Right lobe of liver (tissue), 6 donors: ENCODE measurements at regions not wholly inside any gene's neighbourhood (a gene's known extent, or its start where the extent isn't known, plus 50 kb on each side); places are given as distances from the start of the nearest gene placed in this dataset.

ENCODE experiments used
- ATAC-seq, 4 donors: fragments of 200-7000 bp; cut with Tn5 transposase; one replicate each; pipeline ENCODE4 v1.9.1; 2020; ENCODE audit warnings: mild to moderate bottlenecking in 4 of 4, moderate library complexity in 4 of 4
- DNase-seq, 3 donors: peaks; one replicate each; pipeline ENCODE4 v3.0.0-alpha.2; 2020
- H3K27ac ChIP-seq, 3 donors: fragments of 200-600 bp; one replicate each; pipeline ENCODE4 v1.8.0; 2022
- H3K27me3 ChIP-seq, 2 donors: fragments of 200-600 bp; one replicate each; pipeline ENCODE4 v1.8.0; 2022
- H3K36me3 ChIP-seq, 4 donors: fragments of 200-600 bp; sonication (generic) in 1 of 4; one replicate each; pipeline versions ENCODE4 v1.5.1 to v1.8.0; 2017 to 2022; ENCODE audit warnings: control low read depth in 1 of 4
- H3K4me1 ChIP-seq, 4 donors: fragments of 200-600 bp; sonication (generic) in 1 of 4; one replicate each; pipeline versions ENCODE4 v1.5.1 to v1.8.0; 2017 to 2022; ENCODE audit warnings: control low read depth in 1 of 4
- H3K4me3 ChIP-seq, 3 donors: fragments of 200-600 bp; one replicate each; pipeline ENCODE4 v1.8.0; 2022
- H3K9me3 ChIP-seq, 4 donors: fragments of 200-600 bp; sonication (generic) in 1 of 4; one replicate each; pipeline versions ENCODE4 v1.5.1 to v1.8.0; 2017 to 2022; ENCODE audit warnings: control low read depth in 1 of 4
- CTCF ChIP-seq, 4 donors: fragments of 200-600 bp in 3 of 4; fragments of 450-650 bp in 1 of 4; IDR thresholded peaks; one replicate each; pipeline versions ENCODE4 v1.5.1 to v1.8.0; 2016 to 2022; ENCODE audit warnings: antibody characterized with exemption in 4 of 4, mild to moderate bottlenecking in 2 of 4
- POLR2A ChIP-seq: fragments of 450-650 bp; IDR thresholded peaks from one replicate; pipeline ENCODE4 v1.6.1; 2017; ENCODE audit warnings: antibody characterized with exemption, mild to moderate bottlenecking
- WGBS: methylation state at CpG from one replicate; pipeline ENCODE4 v1.1.6; 2018; ENCODE audit warnings: low coverage, low lambda C conversion rate; ENCODE audit not compliant: insufficient coverage; ENCODE audit errors: missing lambda C conversion rate; 5-methylcytosine and 5-hydroxymethylcytosine counted together
- intact Hi-C, 2 donors: fragments of 100-400 bp; cut with DNase I; formaldehyde crosslinking; loops; one replicate each; pipeline versions ENCODE4 v1.11.2 to v1.14.1; 2022
- small RNA-seq, 2 experiments: library from RNA; depleted of rRNA; stranded (forward); fragments of <200 nt; gene quantifications; one replicate each; pipeline ENCODE3, GENCODE V24; 2016
- donor health status: DM: no; HTN: yes; CAD: no.
- donor health status: DM: no; HTN: no; CAD: no.
- donor health status: DM: no; HTN: no; CAD: no.
- donor health status: DM: no; HTN: yes; CAD: no.
- donor health status: DM: no; HTN: yes; CAD: no.

GRCh38 chr11:16408619-16409018 lies 52.3 kb upstream of the SOX6 start:
- WGBS: 41% methylated on average over 1 of the region's 1 CpG
- Histone ChIP-seq H3K4me3 (no peak overlapping the region), H3K27me3 (no peaks in the 10 kb centered on the region), H3K4me1 (no peaks in the 10 kb centered on the region), H3K27ac (no peak overlapping the region), H3K9me3 (no peaks in the 10 kb centered on the region), H3K36me3 (no peaks in the 10 kb centered on the region)
- TF ChIP-seq CTCF (IDR thresholded peaks at IDR 0.05): no peak
- TF ChIP-seq POLR2A: no peak
- no peak for ATAC-seq
- intact Hi-C loops: no loop called here
- DNase-seq: no peak

- intact Hi-C loops: no loop called here
- Histone ChIP-seq H3K36me3 (no peaks in the 10 kb centered on the region), H3K27me3 (no peaks in the 10 kb centered on the region), H3K27ac (no peak overlapping the region), H3K9me3 (no peaks in the 10 kb centered on the region), H3K4me3 (no peak overlapping the region), H3K4me1 (no peaks in the 10 kb centered on the region)
- 91% methylated on average over 1 of the region's 1 CpG for WGBS
- no peak for ATAC-seq
- DNase-seq: no peak
- no peak for TF ChIP-seq POLR2A
- TF ChIP-seq CTCF (IDR thresholded peaks at IDR 0.05): no peak
These were observed 49.9 kb upstream of the SOX6 start for GRCh38 chr11:16406226-16406625.

Small RNAs in the stretch of these regions (small RNA-seq; reads per million reads assigned to genes)
- gene RN7SL188P: 0 reads per million in 2 experiments
